ENCODE measurements at regions not wholly inside any gene's neighbourhood (a gene's known extent, or its start where the extent isn't known, plus 50 kb on each side); places are given as distances from the start of the nearest gene placed in this dataset.
A peak's percentile ranks its signal among the peaks of the same experiment; 100 is the strongest.

- Histone ChIP-seq H3K27me3 (ENCODE audit: control insufficient read depth, insufficient read depth, low read length) (no peaks in the 10 kb centered on the region), H3K9me3 (ENCODE audit: control insufficient read depth, insufficient read depth, low read length) (no peaks in the 10 kb centered on the region), H3K4me3 (ENCODE audit: low read depth, low read length) (no peak overlapping the region), H3K27ac (ENCODE audit: low read depth, low read length) (no peak overlapping the region)
- ChIA-PET CTCF (interaction anchor here (0.5 to 3.9 kb wide), 20 partner anchors 10 to 1503 kb away, joined by 3 to 68 read pairs (median 3); no protein-coding TSS in a partner anchor), POLR2A (no interaction called here)
- peak; percentile 81 for TF ChIP-seq CTCF (IDR thresholded peaks at IDR 0.05; ENCODE audit: low read depth, low read length)
- DNase-seq (ENCODE audit: low read depth, low spot score), result peak; percentile 36
Measured at GRCh38 chr11:38791346-38791961, 2193.4 kb upstream of the RAG2 start.

- no peak for TF ChIP-seq CTCF (IDR thresholded peaks at IDR 0.05; ENCODE audit: low read depth, low read length)
- H3K4me3 ChIP-seq (ENCODE audit: low read depth, low read length), result no peak overlapping the region
- CTCF ChIA-PET, result no interaction called here
- POLR2A ChIA-PET, result no interaction called here
- DNase-seq (ENCODE audit: low read depth, low spot score), result no peak
- no peaks in the 10 kb centered on the region for H3K9me3 ChIP-seq (ENCODE audit: control insufficient read depth, insufficient read depth, low read length)
- H3K27ac ChIP-seq (ENCODE audit: low read depth, low read length), result no peak overlapping the region
- H3K27me3 ChIP-seq (ENCODE audit: control insufficient read depth, insufficient read depth, low read length), result no peaks in the 10 kb centered on the region
Measured at GRCh38 chr11:38788561-38788960, 2190.5 kb upstream of the RAG2 start.

GRCh38 chr11:38784164-38784563 lies 2186.1 kb upstream of the RAG2 start:
- Histone ChIP-seq H3K27ac (ENCODE audit: low read depth, low read length) (no peak overlapping the region), H3K4me3 (ENCODE audit: low read depth, low read length) (no peak overlapping the region), H3K27me3 (ENCODE audit: control insufficient read depth, insufficient read depth, low read length) (no peaks in the 10 kb centered on the region), H3K9me3 (ENCODE audit: control insufficient read depth, insufficient read depth, low read length) (no peaks in the 10 kb centered on the region)
- TF ChIP-seq CTCF (IDR thresholded peaks at IDR 0.05; ENCODE audit: low read depth, low read length), result no peak
- no peak for DNase-seq (ENCODE audit: low read depth, low spot score)
- CTCF ChIA-PET, result no interaction called here
- POLR2A ChIA-PET, result no interaction called here

- POLR2A ChIA-PET, result no interaction called here
- no peak for TF ChIP-seq CTCF (IDR thresholded peaks at IDR 0.05; ENCODE audit: low read depth, low read length)
- DNase-seq (ENCODE audit: low read depth, low spot score), result no peak
- Histone ChIP-seq H3K27me3 (ENCODE audit: control insufficient read depth, insufficient read depth, low read length) (no peaks in the 10 kb centered on the region), H3K27ac (ENCODE audit: low read depth, low read length) (no peak overlapping the region), H3K9me3 (ENCODE audit: control insufficient read depth, insufficient read depth, low read length) (peaks cover 4% of the 10 kb centered on the region; the same call in 1 of the 2 replicates), H3K4me3 (ENCODE audit: low read depth, low read length) (no peak overlapping the region)
- CTCF ChIA-PET, result no interaction called here
Measured at GRCh38 chr11:38766796-38767195, 2168.8 kb upstream of the RAG2 start.

- CTCF ChIA-PET, result no interaction called here
- TF ChIP-seq CTCF (IDR thresholded peaks at IDR 0.05; ENCODE audit: low read depth, low read length), result no peak
- POLR2A ChIA-PET, result no interaction called here
- peaks cover 3% of the 10 kb centered on the region; the same call in 1 of the 2 replicates for H3K9me3 ChIP-seq (ENCODE audit: control insufficient read depth, insufficient read depth, low read length)
- no peak for DNase-seq (ENCODE audit: low read depth, low spot score)
- no peaks in the 10 kb centered on the region for H3K27me3 ChIP-seq (ENCODE audit: control insufficient read depth, insufficient read depth, low read length)
- H3K27ac ChIP-seq (ENCODE audit: low read depth, low read length), result no peak overlapping the region
- no peak overlapping the region for H3K4me3 ChIP-seq (ENCODE audit: low read depth, low read length)
Measured at GRCh38 chr11:38759394-38759793, 2161.4 kb upstream of the RAG2 start.
